CD4-positive, alpha-beta T cell (primary cell): ENCODE measurements at regions not wholly inside any gene's neighbourhood (a gene's known extent, or its start where the extent isn't known, plus 50 kb on each side); places are given as distances from the start of the nearest gene placed in this dataset.

ENCODE experiments used
- ATAC-seq: fragments of 200-7000 bp; cut with Tn5 transposase; one replicate; pipeline ENCODE4 v1.10.0; 2022; ENCODE audit warnings: mild to moderate bottlenecking; ENCODE audit not compliant: poor library complexity
- CTCF ChIA-PET: fragments of 350-600 bp; sonication (Branson Sonifier 250); formaldehyde crosslinking; loops from one replicate; lab custom pipeline; 2021; ENCODE audit warnings: antibody characterized with exemption, inconsistent platforms; lab: Charles Lee
- POLR2A ChIA-PET: fragments of 350-600 bp; sonication (Branson Sonifier 250); formaldehyde crosslinking; loops from one replicate; lab custom pipeline; 2021; ENCODE audit warnings: antibody characterized with exemption, inconsistent platforms; lab: Charles Lee
- DNase-seq, 14 experiments: peaks; one replicate each; pipeline ENCODE4 v3.0.0-alpha.2; 2013 to 2020; ENCODE audit warnings: mixed read lengths in 2 of 14
- H3K27ac ChIP-seq, 2 donors: one replicate each; pipeline versions ENCODE4 v1.5.1 to v1.7.0; 2013; ENCODE audit warnings: low read length in 2 of 2, low read depth in 1 of 2, mild to moderate bottlenecking in 1 of 2
- H3K27me3 ChIP-seq, 2 experiments: 1 replicate in 1 of 2; 2 replicates in 1 of 2; pipeline versions ENCODE4 v1.6.1 to v1.7.0; 2013; ENCODE audit warnings: low read length in 2 of 2, control low read depth in 1 of 2, mild to moderate bottlenecking in 1 of 2, moderate library complexity in 1 of 2; ENCODE audit not compliant: insufficient read depth in 2 of 2, control insufficient read depth in 1 of 2
- H3K36me3 ChIP-seq: one replicate; pipeline ENCODE4 v1.6.1; 2013; ENCODE audit warnings: low read length, control low read depth; ENCODE audit not compliant: insufficient read depth
- H3K4me1 ChIP-seq: one replicate; pipeline ENCODE4 v1.6.1; 2013; ENCODE audit warnings: low read length, control low read depth; ENCODE audit not compliant: insufficient read depth
- H3K4me3 ChIP-seq: one replicate; pipeline ENCODE4 v1.5.1; 2013; ENCODE audit warnings: mild to moderate bottlenecking, low read length, moderate library complexity
- H3K9me3 ChIP-seq, 2 experiments: 1 replicate in 1 of 2; 2 replicates in 1 of 2; pipeline versions ENCODE4 v1.6.1 to v1.7.0; 2013; ENCODE audit warnings: low read length in 2 of 2, mild to moderate bottlenecking in 2 of 2, control low read depth in 1 of 2, moderate library complexity in 1 of 2; ENCODE audit not compliant: control insufficient read depth in 1 of 2, insufficient read depth in 1 of 2
- H3K27ac Mint-ChIP-seq: one replicate; pipeline ENCODE4 v1.8.0; 2020; ENCODE audit warnings: mixed read lengths
- H3K27me3 Mint-ChIP-seq: one replicate; pipeline ENCODE4 v1.8.0; 2021; ENCODE audit warnings: mixed read lengths
- H3K36me3 Mint-ChIP-seq: one replicate; pipeline ENCODE4 v1.8.0; 2021; ENCODE audit warnings: low read depth, mixed read lengths
- H3K4me1 Mint-ChIP-seq: one replicate; pipeline ENCODE4 v1.8.0; 2021; ENCODE audit warnings: low read depth, mixed read lengths
- H3K4me3 Mint-ChIP-seq: one replicate; pipeline ENCODE4 v1.8.0; 2020; ENCODE audit warnings: mild to moderate bottlenecking, mixed read lengths
- H3K9me3 Mint-ChIP-seq: one replicate; pipeline ENCODE4 v1.8.0; 2020; ENCODE audit warnings: mixed read lengths
- CTCF ChIP-seq: fragments of 200-600 bp; IDR thresholded peaks from one replicate; pipeline ENCODE4 v1.8.0; 2022; ENCODE audit warnings: antibody characterized with exemption, mild to moderate bottlenecking
- intact Hi-C, 2 experiments: fragments of 100-400 bp; cut with DNase I in 1 of 2; cut with micrococcal nuclease in 1 of 2; formaldehyde crosslinking; loops; one replicate each; pipeline versions ENCODE4 v1.15.1 to v1.9.0; 2023 to 2025; cut with DNase I, micrococcal nuclease

- CTCF ChIA-PET = no interaction called here
- H3K27me3 ChIP-seq = no peaks in the 10 kb centered on the region
- no peaks in the 10 kb centered on the region for H3K9me3 ChIP-seq
- Mint-ChIP-seq H3K4me1 (peaks cover 21% of the 10 kb centered on the region), H3K36me3 (no peaks in the 10 kb centered on the region), H3K27me3 (peaks cover 9% of the 10 kb centered on the region), H3K4me3 (no peak overlapping the region), H3K27ac (no peak overlapping the region), H3K9me3 (no peaks in the 10 kb centered on the region)
- no peak overlapping the region for H3K4me3 ChIP-seq
- ATAC-seq = no peak
- no peak overlapping the region for H3K27ac ChIP-seq
- intact Hi-C loops = no loop called here
- POLR2A ChIA-PET = no interaction called here
- H3K4me1 ChIP-seq = peaks cover 12% of the 10 kb centered on the region
- TF ChIP-seq CTCF = no peak
- H3K36me3 ChIP-seq = no peaks in the 10 kb centered on the region
- DNase-seq = no peak
Observed at GRCh38 chr2:12811916-12812315, 95.2 kb downstream of the TRIB2 start.

- no peaks in the 10 kb centered on the region for H3K9me3 Mint-ChIP-seq
Observed at GRCh38 chr2:12813166-12813565, 96.4 kb downstream of the TRIB2 start.

GRCh38 chr2:12816379-12817306, 99.9 kb downstream of the TRIB2 start:
- Mint-ChIP-seq H3K9me3 (no peaks in the 10 kb centered on the region), H3K4me3 (peak overlapping the region; percentile 12), H3K4me1 (peaks cover 67% of the 10 kb centered on the region), H3K36me3 (no peaks in the 10 kb centered on the region), H3K27ac (peak overlapping the region; percentile 24), H3K27me3 (no peaks in the 10 kb centered on the region)
- ChIA-PET CTCF (no interaction called here), POLR2A (interaction anchor here (0.6 kb wide), 1 partner anchor 1354 kb away, joined by 3 read pairs; no protein-coding TSS in a partner anchor)
- intact Hi-C loops = no loop called here
- Histone ChIP-seq H3K9me3 (no peaks in the 10 kb centered on the region), H3K27ac (no peak overlapping the region), H3K36me3 (no peaks in the 10 kb centered on the region), H3K4me3 (no peak overlapping the region), H3K4me1 (peaks cover 29% of the 10 kb centered on the region), H3K27me3 (no peaks in the 10 kb centered on the region)
- ATAC-seq = peak; percentile 34
- peak in 2 of 14 experiments; percentile 5 to 31 for DNase-seq
- no peak for TF ChIP-seq CTCF

More at GRCh38 chr2:12813166-12813565, 96.4 kb downstream of the TRIB2 start:
- intact Hi-C loops = no loop called here
- ChIA-PET POLR2A (no interaction called here), CTCF (no interaction called here)
- no peaks in the 10 kb centered on the region for H3K36me3 Mint-ChIP-seq
- peaks cover 7% of the 10 kb centered on the region for H3K27me3 Mint-ChIP-seq
- Histone ChIP-seq H3K4me1 (peaks cover 24% of the 10 kb centered on the region), H3K36me3 (no peaks in the 10 kb centered on the region), H3K27me3 (no peaks in the 10 kb centered on the region), H3K4me3 (no peak overlapping the region), H3K27ac (no peak overlapping the region), H3K9me3 (no peaks in the 10 kb centered on the region)
- no peak overlapping the region for H3K27ac Mint-ChIP-seq
- DNase-seq (no peak), ATAC-seq (no peak)
- no peak overlapping the region for H3K4me3 Mint-ChIP-seq
- H3K4me1 Mint-ChIP-seq = peaks cover 33% of the 10 kb centered on the region
- TF ChIP-seq CTCF = no peak
